ENCODE measurements at regions not wholly inside any gene's neighbourhood (a gene's known extent, or its start where the extent isn't known, plus 50 kb on each side); places are given as distances from the start of the nearest gene placed in this dataset.

GRCh38 chr4:65120287-65120686 lies 550.0 kb downstream of the EPHA5 start:
- no peak for DNase-seq

GRCh38 chr4:65102419-65102818 lies 567.9 kb downstream of the EPHA5 start:
- DNase-seq = no peak

- DNase-seq = no peak
Measured at GRCh38 chr4:65096630-65097029, 573.7 kb downstream of the EPHA5 start.

GRCh38 chr4:65089666-65090065 lies 580.6 kb downstream of the EPHA5 start:
- DNase-seq = peak; percentile 54

- peak; percentile 79 for DNase-seq
Measured at GRCh38 chr4:65083076-65083475, 587.2 kb downstream of the EPHA5 start.

GRCh38 chr4:65071564-65071963 lies 598.7 kb downstream of the EPHA5 start:
- DNase-seq = no peak

- DNase-seq = no peak
Measured at GRCh38 chr4:65069177-65069576, 601.1 kb downstream of the EPHA5 start.

GRCh38 chr4:65066106-65066505 lies 604.2 kb downstream of the EPHA5 start:
- DNase-seq = no peak

GRCh38 chr4:65063601-65064000 lies 606.7 kb downstream of the EPHA5 start:
- no peak for DNase-seq

- no peak for DNase-seq
Measured at GRCh38 chr4:65050786-65051185, 619.5 kb downstream of the EPHA5 start.

GRCh38 chr4:65046192-65047133 lies 623.8 kb downstream of the EPHA5 start:
- DNase-seq = peak; percentile 85

- DNase-seq = no peak
Measured at GRCh38 chr4:65033899-65034298, 624.6 kb upstream of the TECRL start.

GRCh38 chr4:65028592-65028991 lies 619.3 kb upstream of the TECRL start:
- DNase-seq = no peak

GRCh38 chr4:65023883-65024670 lies 614.8 kb upstream of the TECRL start:
- no peak for DNase-seq

- DNase-seq = no peak
Measured at GRCh38 chr4:65023081-65023480, 613.8 kb upstream of the TECRL start.

- peak; percentile 12 for DNase-seq
Measured at GRCh38 chr4:65021737-65022136, 612.5 kb upstream of the TECRL start.

- DNase-seq = no peak
Measured at GRCh38 chr4:65021149-65021548, 611.9 kb upstream of the TECRL start.

GRCh38 chr4:65019775-65020174 lies 610.5 kb upstream of the TECRL start:
- no peak for DNase-seq

GRCh38 chr4:65018313-65018712 lies 609.1 kb upstream of the TECRL start:
- DNase-seq = no peak

- DNase-seq = no peak
Measured at GRCh38 chr4:65014078-65014477, 604.8 kb upstream of the TECRL start.

GRCh38 chr4:65007841-65008439 lies 598.7 kb upstream of the TECRL start:
- DNase-seq = peak; percentile 11

GRCh38 chr4:64975177-64975576 lies 565.9 kb upstream of the TECRL start:
- DNase-seq = no peak

GRCh38 chr4:64969081-64969480 lies 559.8 kb upstream of the TECRL start:
- no peak for DNase-seq

GRCh38 chr4:64967286-64967685 lies 558.0 kb upstream of the TECRL start:
- no peak for DNase-seq

Measured in NCI-H226 (cell line).